ENCODE measurements at regions not wholly inside any gene's neighbourhood (a gene's known extent, or its start where the extent isn't known, plus 50 kb on each side); places are given as distances from the start of the nearest gene placed in this dataset.

- Histone ChIP-seq H3K9me3 (no peaks in the 10 kb centered on the region), H3K27me3 (no peaks in the 10 kb centered on the region), H3K4me3 (ENCODE audit: low read depth in 1 of 2, low read length in 1 of 2) (no peak overlapping the region), H3K36me3 (no peaks in the 10 kb centered on the region), H3K4me1 (ENCODE audit: control insufficient read depth in 1 of 2, insufficient read depth in 1 of 2, low read depth in 1 of 2, low read length in 1 of 2) (no peaks in the 10 kb centered on the region), H3K27ac (no peak overlapping the region)
- no peak for TF ChIP-seq CTCF (IDR thresholded peaks at IDR 0.05)
Measured at GRCh38 chr2:104384961-104385360, 469.0 kb upstream of the POU3F3 start.

- H3K4me3 ChIP-seq (ENCODE audit: low read depth in 1 of 2, low read length in 1 of 2): no peak overlapping the region
- no peaks in the 10 kb centered on the region for H3K36me3 ChIP-seq
- no peaks in the 10 kb centered on the region for H3K9me3 ChIP-seq
- TF ChIP-seq CTCF (IDR thresholded peaks at IDR 0.05): no peak
- H3K27ac ChIP-seq: no peak overlapping the region
- H3K27me3 ChIP-seq: no peaks in the 10 kb centered on the region
- no peaks in the 10 kb centered on the region for H3K4me1 ChIP-seq (ENCODE audit: control insufficient read depth in 1 of 2, insufficient read depth in 1 of 2, low read depth in 1 of 2, low read length in 1 of 2)
Measured at GRCh38 chr2:104385743-104386142, 468.2 kb upstream of the POU3F3 start.

GRCh38 chr2:104388296-104388695 lies 465.6 kb upstream of the POU3F3 start:
- Histone ChIP-seq H3K4me3 (ENCODE audit: low read depth in 1 of 2, low read length in 1 of 2) (no peak overlapping the region), H3K27ac (no peak overlapping the region), H3K4me1 (ENCODE audit: control insufficient read depth in 1 of 2, insufficient read depth in 1 of 2, low read depth in 1 of 2, low read length in 1 of 2) (no peaks in the 10 kb centered on the region), H3K9me3 (no peaks in the 10 kb centered on the region), H3K27me3 (no peaks in the 10 kb centered on the region), H3K36me3 (no peaks in the 10 kb centered on the region)
- TF ChIP-seq CTCF (IDR thresholded peaks at IDR 0.05): no peak

GRCh38 chr2:104402825-104403224 lies 451.1 kb upstream of the POU3F3 start:
- Histone ChIP-seq H3K27ac (no peak overlapping the region), H3K4me1 (ENCODE audit: control insufficient read depth in 1 of 2, insufficient read depth in 1 of 2, low read depth in 1 of 2, low read length in 1 of 2) (no peaks in the 10 kb centered on the region), H3K27me3 (peaks cover 22% of the 10 kb centered on the region), H3K4me3 (ENCODE audit: low read depth in 1 of 2, low read length in 1 of 2) (no peak overlapping the region), H3K36me3 (no peaks in the 10 kb centered on the region), H3K9me3 (no peaks in the 10 kb centered on the region)
- no peak for TF ChIP-seq CTCF (IDR thresholded peaks at IDR 0.05)

- Histone ChIP-seq H3K9me3 (no peaks in the 10 kb centered on the region), H3K36me3 (no peaks in the 10 kb centered on the region), H3K27ac (no peak overlapping the region), H3K4me1 (ENCODE audit: control insufficient read depth in 1 of 2, insufficient read depth in 1 of 2, low read depth in 1 of 2, low read length in 1 of 2) (no peaks in the 10 kb centered on the region), H3K27me3 (peaks cover 29% of the 10 kb centered on the region), H3K4me3 (ENCODE audit: low read depth in 1 of 2, low read length in 1 of 2) (no peak overlapping the region)
- TF ChIP-seq CTCF (IDR thresholded peaks at IDR 0.05): no peak
Measured at GRCh38 chr2:104404526-104404925, 449.4 kb upstream of the POU3F3 start.

- no peak for TF ChIP-seq CTCF (IDR thresholded peaks at IDR 0.05)
- H3K27me3 ChIP-seq: peaks cover 38% of the 10 kb centered on the region
- no peak overlapping the region for H3K27ac ChIP-seq
Measured at GRCh38 chr2:104405623-104406022, 448.3 kb upstream of the POU3F3 start.

More at GRCh38 chr2:104405623-104406022, 448.3 kb upstream of the POU3F3 start:
- Histone ChIP-seq H3K9me3 (no peaks in the 10 kb centered on the region), H3K4me1 (ENCODE audit: control insufficient read depth in 1 of 2, insufficient read depth in 1 of 2, low read depth in 1 of 2, low read length in 1 of 2) (no peaks in the 10 kb centered on the region), H3K36me3 (no peaks in the 10 kb centered on the region), H3K4me3 (ENCODE audit: low read depth in 1 of 2, low read length in 1 of 2) (no peak overlapping the region)

Data from neutrophil (primary cell).